ENCODE measurements at regions not wholly inside any gene's neighbourhood (a gene's known extent, or its start where the extent isn't known, plus 50 kb on each side); places are given as distances from the start of the nearest gene placed in this dataset.

GRCh38 chr12:44961887-44962286 lies 85.8 kb upstream of the NELL2 start:
- Mint-ChIP-seq H3K36me3 (ENCODE audit: low read depth) (no peaks in the 10 kb centered on the region), H3K4me3 (no peak overlapping the region), H3K4me1 (no peaks in the 10 kb centered on the region), H3K27ac (no peak overlapping the region), H3K27me3 (no peaks in the 10 kb centered on the region), H3K9me3 (peaks cover 9% of the 10 kb centered on the region)
- intact Hi-C loops (cut with micrococcal nuclease), result no loop called here
- ATAC-seq (ENCODE audit: low read depth) (no peak), DNase-seq (no peak)
- no peak for TF ChIP-seq CTCF (IDR thresholded peaks at IDR 0.05)
- ChIA-PET POLR2A (no interaction called here), CTCF (no interaction called here)

- ChIA-PET POLR2A (no interaction called here), CTCF (interaction anchor here (1.2 kb wide), 1 partner anchor 12 kb away, joined by 3 read pairs; no protein-coding TSS in a partner anchor)
- no peaks in the 10 kb centered on the region for H3K36me3 Mint-ChIP-seq (ENCODE audit: low read depth)
- intact Hi-C loops (cut with micrococcal nuclease), result no loop called here
- ATAC-seq (ENCODE audit: low read depth) (no peak), DNase-seq (no peak)
- no peak overlapping the region for H3K4me3 Mint-ChIP-seq
- H3K27me3 Mint-ChIP-seq, result no peaks in the 10 kb centered on the region
- peaks cover 5% of the 10 kb centered on the region for H3K9me3 Mint-ChIP-seq
- TF ChIP-seq CTCF (IDR thresholded peaks at IDR 0.05), result no peak
- no peak overlapping the region for H3K27ac Mint-ChIP-seq
- no peaks in the 10 kb centered on the region for H3K4me1 Mint-ChIP-seq
Measured at GRCh38 chr12:44960856-44961255, 84.7 kb upstream of the NELL2 start.

- H3K27me3 Mint-ChIP-seq, result no peaks in the 10 kb centered on the region
- peaks cover 3% of the 10 kb centered on the region for H3K9me3 Mint-ChIP-seq
- POLR2A ChIA-PET, result no interaction called here
- ATAC-seq (ENCODE audit: low read depth) (no peak), DNase-seq (no peak)
- intact Hi-C loops (cut with micrococcal nuclease), result no loop called here
- CTCF ChIA-PET, result interaction anchor here (1.2 kb wide), 1 partner anchor 12 kb away, joined by 3 read pairs; no protein-coding TSS in a partner anchor
- H3K27ac Mint-ChIP-seq, result no peak overlapping the region
- no peak overlapping the region for H3K4me3 Mint-ChIP-seq
- no peaks in the 10 kb centered on the region for H3K36me3 Mint-ChIP-seq (ENCODE audit: low read depth)
- H3K4me1 Mint-ChIP-seq, result no peaks in the 10 kb centered on the region
- TF ChIP-seq CTCF (IDR thresholded peaks at IDR 0.05), result no peak
Measured at GRCh38 chr12:44960423-44960822, 84.3 kb upstream of the NELL2 start.

- H3K4me3 Mint-ChIP-seq, result no peak overlapping the region
- ATAC-seq (ENCODE audit: low read depth), result no peak
- POLR2A ChIA-PET, result no interaction called here
- TF ChIP-seq CTCF (IDR thresholded peaks at IDR 0.05), result no peak
- no peaks in the 10 kb centered on the region for H3K36me3 Mint-ChIP-seq (ENCODE audit: low read depth)
- H3K4me1 Mint-ChIP-seq, result peaks cover 4% of the 10 kb centered on the region
- DNase-seq, result no peak
- intact Hi-C loops (cut with micrococcal nuclease), result no loop called here
- H3K27ac Mint-ChIP-seq, result no peak overlapping the region
- H3K27me3 Mint-ChIP-seq, result peaks cover 3% of the 10 kb centered on the region
- H3K9me3 Mint-ChIP-seq, result no peaks in the 10 kb centered on the region
- CTCF ChIA-PET, result no interaction called here
Measured at GRCh38 chr12:44947163-44947562, 71.0 kb upstream of the NELL2 start.

- no peak for TF ChIP-seq CTCF (IDR thresholded peaks at IDR 0.05)
- Mint-ChIP-seq H3K27ac (no peak overlapping the region), H3K27me3 (no peaks in the 10 kb centered on the region), H3K9me3 (peaks cover 4% of the 10 kb centered on the region), H3K36me3 (ENCODE audit: low read depth) (no peaks in the 10 kb centered on the region), H3K4me1 (no peaks in the 10 kb centered on the region), H3K4me3 (no peak overlapping the region)
- DNase-seq (no peak), ATAC-seq (ENCODE audit: low read depth) (no peak)
- ChIA-PET POLR2A (no interaction called here), CTCF (interaction anchor here (3.0 kb wide), 1 partner anchor 12 kb away, joined by 9 read pairs; no protein-coding TSS in a partner anchor)
- intact Hi-C loops (cut with micrococcal nuclease), result no loop called here
Measured at GRCh38 chr12:44942714-44943113, 66.6 kb upstream of the NELL2 start.

All from activated B cell treated with CpG ODN at 0.5 μM for 24 hours (primary cell).